ENCODE measurements at regions not wholly inside any gene's neighbourhood (a gene's known extent, or its start where the extent isn't known, plus 50 kb on each side); places are given as distances from the start of the nearest gene placed in this dataset.
"Not testable (repeated sequence)": the region's sequence is repeated elsewhere in the genome, so short reads cannot be mapped to it uniquely, and the experiment has no call there.

DNA sequence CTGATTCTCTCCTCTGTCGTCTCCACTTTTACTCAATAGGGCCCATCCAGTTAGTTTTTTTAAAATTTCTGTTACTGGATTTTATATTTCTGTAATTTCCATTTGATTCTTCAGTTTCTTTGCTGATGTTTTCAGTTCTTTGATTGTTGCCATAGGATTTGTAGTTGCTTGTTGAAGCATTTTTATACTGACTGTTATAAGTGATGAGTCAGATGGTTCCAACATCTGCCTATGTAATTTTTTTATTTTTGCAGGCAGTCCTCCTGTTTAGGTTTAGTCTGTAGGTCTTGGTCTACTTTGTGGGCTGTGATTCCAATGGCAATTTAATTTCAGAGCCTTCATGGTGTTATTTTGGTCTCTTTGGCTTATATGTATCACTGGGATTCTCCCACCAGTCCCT, 56.4 kb downstream of the VPREB1 start:
- not testable (repeated sequence) for TF ChIP-seq TSHZ2 (CRISPR knock-in tag; IDR thresholded peaks at IDR 0.05); ZFP3 (CRISPR knock-in tag; IDR thresholded peaks at IDR 0.05); ZFP30 (CRISPR knock-in tag; IDR thresholded peaks at IDR 0.05); RARB (CRISPR knock-in tag; IDR thresholded peaks at IDR 0.05); TOX (CRISPR knock-in tag; IDR thresholded peaks at IDR 0.05; ENCODE audit: borderline replicate concordance); BACH2 (CRISPR knock-in tag; IDR thresholded peaks at IDR 0.05; ENCODE audit: borderline replicate concordance); PPARA (CRISPR knock-in tag; IDR thresholded peaks at IDR 0.05; ENCODE audit: borderline replicate concordance); TCF4 (CRISPR knock-in tag; IDR thresholded peaks at IDR 0.05; ENCODE audit: borderline replicate concordance); OSR1 (CRISPR knock-in tag; IDR thresholded peaks at IDR 0.05); ZNF70 (CRISPR knock-in tag; IDR thresholded peaks at IDR 0.05); CSDC2 (CRISPR knock-in tag; IDR thresholded peaks at IDR 0.05); ZNF565 (CRISPR knock-in tag; conservative IDR thresholded peaks at IDR 0.05; ENCODE audit: low read depth)
- TF ChIP-seq, protein P1, sequence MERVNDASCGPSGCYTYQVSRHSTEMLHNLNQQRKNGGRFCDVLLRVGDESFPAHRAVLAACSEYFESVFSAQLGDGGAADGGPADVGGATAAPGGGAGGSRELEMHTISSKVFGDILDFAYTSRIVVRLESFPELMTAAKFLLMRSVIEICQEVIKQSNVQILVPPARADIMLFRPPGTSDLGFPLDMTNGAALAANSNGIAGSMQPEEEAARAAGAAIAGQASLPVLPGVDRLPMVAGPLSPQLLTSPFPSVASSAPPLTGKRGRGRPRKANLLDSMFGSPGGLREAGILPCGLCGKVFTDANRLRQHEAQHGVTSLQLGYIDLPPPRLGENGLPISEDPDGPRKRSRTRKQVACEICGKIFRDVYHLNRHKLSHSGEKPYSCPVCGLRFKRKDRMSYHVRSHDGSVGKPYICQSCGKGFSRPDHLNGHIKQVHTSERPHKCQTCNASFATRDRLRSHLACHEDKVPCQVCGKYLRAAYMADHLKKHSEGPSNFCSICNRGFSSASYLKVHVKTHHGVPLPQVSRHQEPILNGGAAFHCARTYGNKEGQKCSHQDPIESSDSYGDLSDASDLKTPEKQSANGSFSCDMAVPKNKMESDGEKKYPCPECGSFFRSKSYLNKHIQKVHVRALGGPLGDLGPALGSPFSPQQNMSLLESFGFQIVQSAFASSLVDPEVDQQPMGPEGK (CRISPR knock-in tag; IDR thresholded peaks at IDR 0.05; ENCODE audit: borderline replicate concordance), result not testable (repeated sequence)
